ENCODE measurements at regions not wholly inside any gene's neighbourhood (a gene's known extent, or its start where the extent isn't known, plus 50 kb on each side); places are given as distances from the start of the nearest gene placed in this dataset.

GRCh38 chr5:3217771-3218495, 377.7 kb upstream of the IRX1 start:
- DNase-seq: no peak

- no peak for DNase-seq
These were observed 378.5 kb upstream of the IRX1 start for GRCh38 chr5:3217114-3217513.

- no peak for DNase-seq
These were observed 379.2 kb upstream of the IRX1 start for GRCh38 chr5:3216386-3216785.

- no peak for DNase-seq
These were observed 380.7 kb upstream of the IRX1 start for GRCh38 chr5:3214838-3215374.

GRCh38 chr5:3214396-3214795, 381.2 kb upstream of the IRX1 start:
- no peak for DNase-seq

- DNase-seq: no peak
These were observed 382.8 kb upstream of the IRX1 start for GRCh38 chr5:3212869-3213268.

- no peak for DNase-seq
These were observed 385.1 kb upstream of the IRX1 start for GRCh38 chr5:3210531-3210930.

- DNase-seq: no peak
These were observed 385.7 kb upstream of the IRX1 start for GRCh38 chr5:3209918-3210317.

GRCh38 chr5:3202570-3202969, 393.1 kb upstream of the IRX1 start:
- no peak for DNase-seq

GRCh38 chr5:3201941-3202340, 393.7 kb upstream of the IRX1 start:
- no peak for DNase-seq

GRCh38 chr5:3201121-3201520, 394.5 kb upstream of the IRX1 start:
- no peak for DNase-seq

- DNase-seq: no peak
These were observed 395.5 kb upstream of the IRX1 start for GRCh38 chr5:3199962-3200755.

- DNase-seq: no peak
These were observed 397.6 kb upstream of the IRX1 start for GRCh38 chr5:3198074-3198449.

- DNase-seq: no peak
These were observed 398.1 kb upstream of the IRX1 start for GRCh38 chr5:3197304-3198073.

GRCh38 chr5:3195994-3196393, 399.6 kb upstream of the IRX1 start:
- no peak for DNase-seq

- no peak for DNase-seq
These were observed 400.9 kb upstream of the IRX1 start for GRCh38 chr5:3194684-3195083.

- DNase-seq: no peak
These were observed 401.4 kb upstream of the IRX1 start for GRCh38 chr5:3194271-3194670.

- no peak for DNase-seq
These were observed 404.0 kb upstream of the IRX1 start for GRCh38 chr5:3191585-3191984.

- no peak for DNase-seq
These were observed 404.7 kb upstream of the IRX1 start for GRCh38 chr5:3190930-3191329.

- DNase-seq: no peak
These were observed 405.2 kb upstream of the IRX1 start for GRCh38 chr5:3190433-3190832.

GRCh38 chr5:3187771-3188425, 407.7 kb upstream of the IRX1 start:
- no peak for DNase-seq

- DNase-seq: no peak
These were observed 408.8 kb upstream of the IRX1 start for GRCh38 chr5:3186736-3187405.
